ENCODE measurements at regions not wholly inside any gene's neighbourhood (a gene's known extent, or its start where the extent isn't known, plus 50 kb on each side); places are given as distances from the start of the nearest gene placed in this dataset.

- Mint-ChIP-seq H3K9me3 (no peaks in the 10 kb centered on the region), H3K36me3 (no peaks in the 10 kb centered on the region), H3K27me3 (ENCODE audit: low read depth in 2 of 2) (peaks cover 34 to 69% of the 10 kb centered on the region in 2 donors), H3K4me1 (peaks cover 12 to 16% of the 10 kb centered on the region in 2 donors), H3K27ac (no peak overlapping the region), H3K4me3 (no peak overlapping the region)
- H3K4me3 ChIP-seq (ENCODE audit: low read length): no peak overlapping the region
- ATAC-seq: no peak
- no peak for DNase-seq
- no peaks in the 10 kb centered on the region for H3K9me3 ChIP-seq (ENCODE audit: control insufficient read depth, insufficient read depth, low read length)
- no peaks in the 10 kb centered on the region for H3K36me3 ChIP-seq (ENCODE audit: control insufficient read depth, insufficient read depth, low read length)
- WGBS (ENCODE audit: insufficient coverage): 90% methylated on average over 10 of the region's 11 CpGs
- H3K27ac ChIP-seq (ENCODE audit: low read length): no peak overlapping the region
- intact Hi-C loops (cut with micrococcal nuclease): no loop called here
- no peaks in the 10 kb centered on the region for H3K4me1 ChIP-seq (ENCODE audit: control insufficient read depth, insufficient read depth, low read length)
- no peaks in the 10 kb centered on the region for H3K27me3 ChIP-seq (ENCODE audit: control insufficient read depth, insufficient read depth, low read length)
- no peak for TF ChIP-seq CTCF (IDR thresholded peaks at IDR 0.05)
Observed at GRCh38 chr15:69539345-69539744, 86.7 kb downstream of the RPLP1 start.

GRCh38 chr15:69540622-69541021 is 88.0 kb downstream of the RPLP1 start:
- Histone ChIP-seq H3K36me3 (ENCODE audit: control insufficient read depth, insufficient read depth, low read length) (no peaks in the 10 kb centered on the region), H3K4me1 (ENCODE audit: control insufficient read depth, insufficient read depth, low read length) (no peaks in the 10 kb centered on the region), H3K27ac (ENCODE audit: low read length) (no peak overlapping the region), H3K27me3 (ENCODE audit: control insufficient read depth, insufficient read depth, low read length) (no peaks in the 10 kb centered on the region), H3K9me3 (ENCODE audit: control insufficient read depth, insufficient read depth, low read length) (no peaks in the 10 kb centered on the region), H3K4me3 (ENCODE audit: low read length) (no peak overlapping the region)
- WGBS (ENCODE audit: insufficient coverage): 88% methylated on average over 9 of the region's 9 CpGs
- no peak for DNase-seq
- TF ChIP-seq CTCF (IDR thresholded peaks at IDR 0.05): no peak
- Mint-ChIP-seq H3K4me1 (peaks cover 1 to 5% of the 10 kb centered on the region in 2 donors), H3K4me3 (no peak overlapping the region), H3K9me3 (no peaks in the 10 kb centered on the region), H3K36me3 (no peaks in the 10 kb centered on the region), H3K27ac (no peak overlapping the region), H3K27me3 (ENCODE audit: low read depth in 2 of 2) (peaks cover 32 to 67% of the 10 kb centered on the region in 2 donors)
- intact Hi-C loops (cut with micrococcal nuclease): no loop called here
- no peak for ATAC-seq

- intact Hi-C loops (cut with micrococcal nuclease): no loop called here
- no peaks in the 10 kb centered on the region for H3K36me3 ChIP-seq (ENCODE audit: control insufficient read depth, insufficient read depth, low read length)
- Mint-ChIP-seq H3K36me3 (no peaks in the 10 kb centered on the region), H3K27me3 (ENCODE audit: low read depth in 2 of 2) (peaks cover 21 to 53% of the 10 kb centered on the region in 2 donors), H3K4me1 (no peaks in the 10 kb centered on the region), H3K9me3 (no peaks in the 10 kb centered on the region), H3K4me3 (no peak overlapping the region), H3K27ac (no peak overlapping the region)
- H3K9me3 ChIP-seq (ENCODE audit: control insufficient read depth, insufficient read depth, low read length): no peaks in the 10 kb centered on the region
- no peak for TF ChIP-seq CTCF (IDR thresholded peaks at IDR 0.05)
- 88% methylated on average over 6 of the region's 7 CpGs for WGBS (ENCODE audit: insufficient coverage)
- no peaks in the 10 kb centered on the region for H3K27me3 ChIP-seq (ENCODE audit: control insufficient read depth, insufficient read depth, low read length)
- no peak overlapping the region for H3K4me3 ChIP-seq (ENCODE audit: low read length)
- ATAC-seq (no peak), DNase-seq (no peak)
- H3K27ac ChIP-seq (ENCODE audit: low read length): no peak overlapping the region
- H3K4me1 ChIP-seq (ENCODE audit: control insufficient read depth, insufficient read depth, low read length): no peaks in the 10 kb centered on the region
Observed at GRCh38 chr15:69542028-69542427, 89.4 kb downstream of the RPLP1 start.

GRCh38 chr15:69543681-69544364 is 91.2 kb downstream of the RPLP1 start:
- Histone ChIP-seq H3K36me3 (ENCODE audit: control insufficient read depth, insufficient read depth, low read length) (no peaks in the 10 kb centered on the region), H3K27me3 (ENCODE audit: control insufficient read depth, insufficient read depth, low read length) (no peaks in the 10 kb centered on the region), H3K4me1 (ENCODE audit: control insufficient read depth, insufficient read depth, low read length) (no peaks in the 10 kb centered on the region), H3K4me3 (ENCODE audit: low read length) (no peak overlapping the region), H3K9me3 (ENCODE audit: control insufficient read depth, insufficient read depth, low read length) (no peaks in the 10 kb centered on the region), H3K27ac (ENCODE audit: low read length) (no peak overlapping the region)
- no peaks in the 10 kb centered on the region for H3K9me3 Mint-ChIP-seq
- DNase-seq (no peak), ATAC-seq (no peak)
- TF ChIP-seq CTCF (IDR thresholded peaks at IDR 0.05): no peak
- 76% methylated on average over 1 of the region's 1 CpG for WGBS (ENCODE audit: insufficient coverage)
- no peaks in the 10 kb centered on the region for H3K4me1 Mint-ChIP-seq
- no peaks in the 10 kb centered on the region for H3K36me3 Mint-ChIP-seq
- H3K27ac Mint-ChIP-seq: no peak overlapping the region
- H3K27me3 Mint-ChIP-seq (ENCODE audit: low read depth in 2 of 2): peaks cover 16 to 47% of the 10 kb centered on the region in 2 donors
- H3K4me3 Mint-ChIP-seq: no peak overlapping the region
- intact Hi-C loops (cut with micrococcal nuclease): no loop called here
